ENCODE measurements at regions not wholly inside any gene's neighbourhood (a gene's known extent, or its start where the extent isn't known, plus 50 kb on each side); places are given as distances from the start of the nearest gene placed in this dataset.

GRCh38 chr7:131953184-131953583 is 396.8 kb upstream of the PODXL start:
- H3K27me3 Mint-ChIP-seq = peaks cover 3% of the 10 kb centered on the region

GRCh38 chr7:131952365-131952764 is 395.9 kb upstream of the PODXL start:
- H3K36me3 ChIP-seq (replicated peaks in 1 of 2; ENCODE audit: control extremely low read depth in 1 of 2, control insufficient read depth in 1 of 2, extremely low read depth in 1 of 2, insufficient read depth in 2 of 2, low read length in 1 of 2) = no peaks in the 10 kb centered on the region
- WGBS (ENCODE audit: insufficient coverage) = 80% methylated on average over 4 of the region's 8 CpGs
- DNase-seq (no peak), ATAC-seq (ENCODE audit: low read depth) (no peak)
- no peak overlapping the region for H3K4me3 ChIP-seq (ENCODE audit: control extremely low read depth in 1 of 5, extremely low read depth in 1 of 5, insufficient read depth in 1 of 5, low read depth in 2 of 5, low read length in 4 of 5)
- H2AFZ ChIP-seq (ENCODE audit: insufficient read depth, low read depth, low read length, poor library complexity, severe bottlenecking) = no peak overlapping the region
- ChIA-PET CTCF (no interaction called here), POLR2A (no interaction called here)
- no peaks in the 10 kb centered on the region for H3K79me2 ChIP-seq (ENCODE audit: control insufficient read depth, insufficient read depth, low read length)
- no peak for TF ChIP-seq EZH2 (IDR thresholded peaks at IDR 0.05; ENCODE audit: borderline replicate concordance, insufficient read depth, low read depth, low read length, poor library complexity, severe bottlenecking)
- no peak overlapping the region for H3K4me2 ChIP-seq (replicated peaks; ENCODE audit: low read depth, low read length, poor library complexity, severe bottlenecking)
- intact Hi-C loops (cut with micrococcal nuclease) = no loop called here
- H3K27ac Mint-ChIP-seq = no peak overlapping the region
- peaks cover 2% of the 10 kb centered on the region for H3K9me3 Mint-ChIP-seq (ENCODE audit: insufficient read depth)
- no peak overlapping the region for H3K9ac ChIP-seq (ENCODE audit: low read length)
- H3K4me3 Mint-ChIP-seq = no peak overlapping the region
- no peaks in the 10 kb centered on the region for H3K4me1 Mint-ChIP-seq
- no peaks in the 10 kb centered on the region for H3K4me1 ChIP-seq (ENCODE audit: control insufficient read depth in 2 of 2, insufficient read depth in 2 of 2, low read length in 2 of 2)
- no peaks in the 10 kb centered on the region for H4K20me1 ChIP-seq (ENCODE audit: control insufficient read depth, insufficient read depth, low read length, poor library complexity, severe bottlenecking)
- H3K9me3 ChIP-seq (ENCODE audit: control extremely low read depth in 1 of 3, control insufficient read depth in 2 of 3, insufficient read depth in 1 of 3, low read length in 2 of 3) = peaks cover 0 to 11% (median 0%) of the 10 kb centered on the region in 3 donors
- peaks cover 3% of the 10 kb centered on the region for H3K27me3 Mint-ChIP-seq
- no peaks in the 10 kb centered on the region for H3K27me3 ChIP-seq (replicated peaks in 1 of 4; ENCODE audit: control extremely low read depth in 1 of 4, control insufficient read depth in 3 of 4, insufficient read depth in 4 of 4, low read length in 3 of 4)
- H3K27ac ChIP-seq (ENCODE audit: low read length in 2 of 2) = no peak overlapping the region

More at GRCh38 chr7:131953184-131953583, 396.8 kb upstream of the PODXL start:
- WGBS (ENCODE audit: insufficient coverage) = 8% methylated on average over 1 of the region's 3 CpGs
- intact Hi-C loops (cut with micrococcal nuclease) = no loop called here
- peaks cover 2% of the 10 kb centered on the region for H3K9me3 Mint-ChIP-seq (ENCODE audit: insufficient read depth)
- H3K4me1 Mint-ChIP-seq = no peaks in the 10 kb centered on the region
- ChIA-PET POLR2A (no interaction called here), CTCF (no interaction called here)
- Histone ChIP-seq H4K20me1 (ENCODE audit: control insufficient read depth, insufficient read depth, low read length, poor library complexity, severe bottlenecking) (no peaks in the 10 kb centered on the region), H3K27ac (ENCODE audit: low read length in 2 of 2) (no peak overlapping the region), H3K9me3 (ENCODE audit: control extremely low read depth in 1 of 3, control insufficient read depth in 2 of 3, insufficient read depth in 1 of 3, low read length in 2 of 3) (peaks cover 0 to 11% (median 0%) of the 10 kb centered on the region in 3 donors), H3K79me2 (ENCODE audit: control insufficient read depth, insufficient read depth, low read length) (no peaks in the 10 kb centered on the region), H3K4me1 (ENCODE audit: control insufficient read depth in 2 of 2, insufficient read depth in 2 of 2, low read length in 2 of 2) (no peaks in the 10 kb centered on the region), H3K4me2 (replicated peaks; ENCODE audit: low read depth, low read length, poor library complexity, severe bottlenecking) (no peak overlapping the region), H3K4me3 (ENCODE audit: control extremely low read depth in 1 of 5, extremely low read depth in 1 of 5, insufficient read depth in 1 of 5, low read depth in 2 of 5, low read length in 4 of 5) (no peak overlapping the region), H3K9ac (ENCODE audit: low read length) (no peak overlapping the region), H3K36me3 (replicated peaks in 1 of 2; ENCODE audit: control extremely low read depth in 1 of 2, control insufficient read depth in 1 of 2, extremely low read depth in 1 of 2, insufficient read depth in 2 of 2, low read length in 1 of 2) (no peaks in the 10 kb centered on the region), H3K27me3 (replicated peaks in 1 of 4; ENCODE audit: control extremely low read depth in 1 of 4, control insufficient read depth in 3 of 4, insufficient read depth in 4 of 4, low read length in 3 of 4) (no peaks in the 10 kb centered on the region), H2AFZ (ENCODE audit: insufficient read depth, low read depth, low read length, poor library complexity, severe bottlenecking) (no peak overlapping the region)
- TF ChIP-seq, protein P1, sequence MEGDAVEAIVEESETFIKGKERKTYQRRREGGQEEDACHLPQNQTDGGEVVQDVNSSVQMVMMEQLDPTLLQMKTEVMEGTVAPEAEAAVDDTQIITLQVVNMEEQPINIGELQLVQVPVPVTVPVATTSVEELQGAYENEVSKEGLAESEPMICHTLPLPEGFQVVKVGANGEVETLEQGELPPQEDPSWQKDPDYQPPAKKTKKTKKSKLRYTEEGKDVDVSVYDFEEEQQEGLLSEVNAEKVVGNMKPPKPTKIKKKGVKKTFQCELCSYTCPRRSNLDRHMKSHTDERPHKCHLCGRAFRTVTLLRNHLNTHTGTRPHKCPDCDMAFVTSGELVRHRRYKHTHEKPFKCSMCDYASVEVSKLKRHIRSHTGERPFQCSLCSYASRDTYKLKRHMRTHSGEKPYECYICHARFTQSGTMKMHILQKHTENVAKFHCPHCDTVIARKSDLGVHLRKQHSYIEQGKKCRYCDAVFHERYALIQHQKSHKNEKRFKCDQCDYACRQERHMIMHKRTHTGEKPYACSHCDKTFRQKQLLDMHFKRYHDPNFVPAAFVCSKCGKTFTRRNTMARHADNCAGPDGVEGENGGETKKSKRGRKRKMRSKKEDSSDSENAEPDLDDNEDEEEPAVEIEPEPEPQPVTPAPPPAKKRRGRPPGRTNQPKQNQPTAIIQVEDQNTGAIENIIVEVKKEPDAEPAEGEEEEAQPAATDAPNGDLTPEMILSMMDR (IDR thresholded peaks at IDR 0.05) = no peak
- no peak for TF ChIP-seq EZH2 (IDR thresholded peaks at IDR 0.05; ENCODE audit: borderline replicate concordance, insufficient read depth, low read depth, low read length, poor library complexity, severe bottlenecking)
- H3K27ac Mint-ChIP-seq = no peak overlapping the region
- no peak for DNase-seq
- ATAC-seq (ENCODE audit: low read depth) = no peak
- H3K4me3 Mint-ChIP-seq = no peak overlapping the region
